IPS DF 4.7 (cell line): ENCODE measurements at regions not wholly inside any gene's neighbourhood (a gene's known extent, or its start where the extent isn't known, plus 50 kb on each side); places are given as distances from the start of the nearest gene placed in this dataset.
"Not testable (repeated sequence)": the region's sequence is repeated elsewhere in the genome, so short reads cannot be mapped to it uniquely, and the experiment has no call there.

Experiments
- DNase-seq: peaks from one replicate; pipeline ENCODE4 v3.0.0-alpha.2; 2013; ENCODE audit warnings: low spot score; ENCODE audit errors: extremely low read depth

DNA sequence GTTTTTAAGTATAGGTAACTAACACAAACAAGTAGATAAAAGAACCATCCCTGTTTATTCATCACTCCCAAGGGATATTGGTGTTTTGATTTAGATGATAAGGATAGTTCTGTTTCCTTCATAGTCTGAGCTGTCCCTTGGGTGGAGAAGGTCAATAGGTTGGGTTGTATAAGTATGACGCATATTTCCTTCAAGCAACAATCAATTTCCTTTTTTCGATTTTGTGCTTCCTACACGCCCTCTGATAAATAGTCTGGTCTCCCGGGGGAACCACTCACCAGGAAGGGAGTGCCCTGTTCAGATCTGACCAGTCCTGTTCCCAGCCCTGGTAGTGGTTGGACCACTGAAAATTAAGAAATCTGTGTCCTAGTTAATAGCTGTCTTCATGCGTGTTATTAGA lies 378.8 kb upstream of the FAR2 start:
- no peak for DNase-seq

DNA sequence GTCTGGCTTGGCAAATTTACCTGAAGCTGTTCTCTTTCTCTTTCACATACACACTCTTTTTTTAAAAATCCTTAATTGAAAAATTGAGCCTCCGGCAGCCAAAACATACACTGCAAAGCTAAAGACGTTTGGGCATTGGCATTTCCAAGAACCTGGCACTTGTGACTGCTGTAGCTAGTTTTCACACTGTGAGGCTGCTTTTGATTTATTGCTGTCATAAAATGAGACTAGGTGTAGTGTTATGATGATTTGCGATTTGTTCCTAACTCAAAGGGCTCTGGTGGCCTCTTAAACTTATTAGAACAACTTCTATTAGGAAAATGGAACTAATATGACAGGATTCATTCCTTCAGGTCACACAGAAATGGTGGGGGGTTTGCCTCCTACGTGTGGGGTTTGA lies 377.1 kb upstream of the FAR2 start:
- DNase-seq = no peak

DNA sequence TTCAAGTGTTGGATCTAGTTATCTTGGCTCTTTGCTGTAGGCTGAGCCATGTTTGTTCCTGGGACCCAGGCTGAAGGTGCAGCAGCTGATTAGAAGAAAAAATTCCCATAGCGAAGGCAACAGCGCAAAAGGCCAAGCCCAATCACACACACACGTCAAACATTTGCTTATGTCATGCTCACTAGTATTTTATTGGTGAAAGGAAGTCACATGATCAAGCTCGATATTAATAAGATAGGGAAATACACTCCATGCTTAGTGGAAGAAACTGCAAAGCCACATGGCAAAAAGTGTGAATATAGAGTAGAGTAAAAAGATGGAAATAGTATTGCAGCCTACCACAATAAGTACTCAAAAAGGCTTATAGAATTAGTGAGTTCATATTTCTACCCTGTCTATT lies 373.5 kb upstream of the FAR2 start:
- DNase-seq = no peak

DNA sequence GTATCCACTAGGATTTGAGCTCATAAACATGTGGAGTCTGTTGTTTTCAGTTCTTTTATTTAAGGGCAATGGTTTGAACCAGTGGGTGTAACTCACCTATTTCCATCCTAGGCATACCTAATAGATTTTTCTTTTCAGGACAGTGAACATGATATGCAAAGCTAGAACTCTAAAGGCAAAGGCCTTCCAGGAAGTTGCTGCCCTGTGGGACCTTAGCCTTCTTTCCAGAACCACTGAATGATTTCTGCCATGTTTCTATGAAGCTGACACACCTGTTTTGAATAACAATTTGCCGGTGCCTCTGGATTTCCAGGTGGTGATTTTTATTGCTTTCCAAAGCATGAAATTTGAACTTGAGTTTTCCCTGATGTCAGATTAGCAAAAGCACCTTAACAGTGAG lies 372.9 kb upstream of the FAR2 start:
- DNase-seq = no peak

DNA sequence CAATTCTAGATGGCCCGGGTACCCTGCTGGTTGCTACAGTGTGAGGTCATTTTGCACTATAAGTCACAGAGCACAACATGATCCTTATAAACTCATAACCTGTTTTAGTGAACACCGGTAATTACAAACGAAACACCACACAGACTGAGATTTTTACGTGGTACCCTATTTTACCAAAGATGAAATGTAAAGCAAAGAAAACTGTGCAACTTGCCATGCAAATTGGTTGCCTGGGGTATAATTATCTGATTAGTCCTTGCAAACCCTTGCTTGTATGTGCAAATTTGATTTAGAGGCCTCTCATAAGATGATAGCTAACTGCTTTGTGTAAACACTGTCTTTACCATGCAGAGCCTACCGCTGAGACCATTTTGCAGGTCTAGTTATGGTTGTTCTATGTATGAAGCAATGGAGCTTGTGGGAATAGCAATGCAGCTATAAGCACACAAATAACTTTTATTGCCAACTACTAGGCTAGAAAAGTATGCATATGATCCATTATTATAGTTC lies 372.1 kb upstream of the FAR2 start:
- DNase-seq = no peak

DNA sequence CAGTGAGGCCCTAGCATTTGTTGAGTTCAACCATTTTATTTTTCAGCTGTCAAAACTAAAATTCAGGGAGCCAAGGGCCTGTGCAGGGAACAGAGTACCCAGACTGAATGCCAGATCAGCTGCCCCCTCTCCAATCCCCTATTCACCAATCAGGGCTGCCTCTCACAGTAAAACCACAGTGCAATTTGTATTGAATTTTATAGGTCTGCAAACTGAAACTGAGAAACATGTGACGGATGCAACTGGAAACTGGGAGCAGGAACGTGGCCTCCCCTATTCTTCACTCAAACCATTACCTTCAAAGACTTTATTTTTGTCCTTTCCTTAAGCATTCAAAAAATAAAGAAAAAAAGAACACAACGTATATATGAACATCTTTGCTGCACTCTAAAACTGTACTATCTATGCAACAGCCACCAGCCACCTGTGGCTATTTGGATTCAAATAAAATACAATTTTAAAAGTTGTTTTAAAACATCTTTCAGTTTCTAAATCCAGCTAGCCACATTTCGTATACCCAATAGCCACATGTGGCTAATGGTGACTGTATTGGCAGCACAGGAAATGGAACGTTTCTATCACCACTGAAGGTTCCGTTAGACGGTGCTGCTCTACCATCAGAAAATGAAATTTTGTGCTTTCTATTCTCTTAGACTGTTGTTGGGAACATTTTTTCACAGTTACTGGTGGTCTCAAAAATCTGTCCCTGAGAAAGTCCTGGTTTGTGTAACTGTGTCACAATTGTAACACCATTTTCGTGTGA lies 371.3 kb upstream of the FAR2 start:
- no peak for DNase-seq

DNA sequence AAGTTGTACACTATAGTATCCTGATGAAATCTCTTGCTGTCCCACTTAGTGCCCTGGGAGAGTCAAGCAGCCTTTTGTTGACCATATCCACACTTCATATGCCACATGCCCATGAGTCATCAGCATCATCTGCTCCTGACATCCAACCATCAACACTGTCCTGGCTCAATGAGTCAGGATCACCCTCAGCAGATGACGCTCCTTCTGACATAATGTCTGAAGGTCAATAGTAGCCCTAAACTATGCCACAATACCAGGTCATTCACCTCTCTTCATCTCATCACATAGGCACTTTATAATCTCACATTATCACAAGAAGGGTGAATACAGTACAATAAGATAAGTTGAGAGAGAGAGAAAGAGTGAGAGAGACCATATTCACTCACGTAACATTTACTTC lies 369.0 kb upstream of the FAR2 start:
- no peak for DNase-seq

DNA sequence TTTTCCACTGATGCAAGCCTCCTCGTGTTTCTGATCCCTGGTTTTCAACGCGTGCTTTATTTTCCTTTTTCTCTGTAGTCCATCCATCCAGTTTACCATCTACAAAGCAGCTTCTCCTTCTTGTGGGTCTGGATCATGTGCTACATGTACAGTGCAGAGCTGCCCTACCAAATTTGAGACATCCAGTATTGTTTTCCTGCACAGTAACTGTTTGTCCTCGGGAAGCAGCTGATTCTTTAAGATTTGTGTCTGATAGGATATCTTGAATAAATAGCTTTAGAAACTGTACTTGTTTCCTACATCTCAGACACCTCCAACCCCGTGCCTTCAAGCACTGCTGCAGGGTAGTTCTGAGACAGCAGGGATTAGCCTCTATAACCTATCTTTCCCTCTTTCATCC lies 368.1 kb upstream of the FAR2 start:
- DNase-seq = no peak

DNA sequence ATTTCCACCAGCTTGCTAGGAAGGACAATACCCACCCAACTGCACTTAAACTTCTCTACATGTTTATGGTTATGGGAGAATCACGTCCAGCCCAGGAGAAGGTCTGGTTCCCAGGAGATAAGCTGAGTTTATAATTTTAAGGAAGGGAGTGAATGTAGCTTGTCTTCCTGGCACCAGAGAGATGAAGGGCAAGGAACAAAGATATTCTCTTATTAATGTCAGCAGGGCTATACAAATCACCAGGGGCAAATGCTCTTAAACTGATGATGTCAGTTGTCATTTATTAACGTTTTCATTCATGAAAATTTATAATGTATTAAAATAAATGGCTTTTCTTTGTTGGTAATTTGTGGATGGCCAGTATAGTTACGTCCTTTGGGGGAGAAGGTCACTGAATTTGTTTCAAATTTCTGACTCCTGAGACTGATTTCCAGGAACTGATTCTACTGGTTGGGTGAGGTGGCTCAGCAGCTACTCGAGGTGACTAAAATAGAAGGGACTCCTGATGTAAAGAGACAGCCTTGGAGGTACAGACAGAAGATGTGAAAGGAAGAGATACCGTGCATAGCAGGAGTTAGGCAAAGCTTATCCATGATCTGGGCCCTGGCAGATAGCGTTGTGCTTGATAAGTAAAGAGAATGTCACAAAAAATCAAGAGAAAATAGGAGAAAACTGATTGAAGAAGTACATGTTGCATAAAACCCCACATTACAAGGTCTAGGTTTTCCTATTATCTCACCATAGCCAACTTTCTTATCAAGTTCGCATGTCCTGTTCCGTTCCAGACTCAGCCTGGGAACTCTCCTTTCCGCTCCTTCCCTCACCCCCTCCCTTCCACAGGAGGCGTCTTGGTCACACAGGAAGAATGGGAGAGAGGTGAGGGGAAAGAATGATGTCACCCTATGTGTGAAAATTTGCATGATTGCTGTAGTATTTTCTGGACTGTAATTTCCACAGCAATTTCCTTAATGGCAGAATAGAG lies 367.1 kb upstream of the FAR2 start:
- no peak for DNase-seq

DNA sequence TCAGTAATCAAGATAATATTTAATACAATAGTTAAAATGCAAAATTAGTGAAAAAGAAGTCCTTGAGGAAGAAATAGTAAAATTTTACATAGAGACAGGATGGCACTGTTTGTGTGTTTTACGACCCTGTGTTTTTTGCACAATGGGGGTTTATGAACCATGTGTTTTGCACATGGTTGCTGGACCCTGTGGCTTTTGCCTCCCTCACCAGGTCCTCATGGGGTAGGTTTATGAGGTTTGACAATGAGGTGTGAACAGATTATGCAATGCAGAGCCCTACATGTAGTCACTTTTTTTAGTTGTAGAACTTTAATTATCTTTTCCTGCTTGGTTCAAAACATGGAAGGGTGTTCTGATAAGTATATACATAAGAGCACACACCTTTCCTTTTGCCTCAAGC lies 366.3 kb upstream of the FAR2 start:
- no peak for DNase-seq

DNA sequence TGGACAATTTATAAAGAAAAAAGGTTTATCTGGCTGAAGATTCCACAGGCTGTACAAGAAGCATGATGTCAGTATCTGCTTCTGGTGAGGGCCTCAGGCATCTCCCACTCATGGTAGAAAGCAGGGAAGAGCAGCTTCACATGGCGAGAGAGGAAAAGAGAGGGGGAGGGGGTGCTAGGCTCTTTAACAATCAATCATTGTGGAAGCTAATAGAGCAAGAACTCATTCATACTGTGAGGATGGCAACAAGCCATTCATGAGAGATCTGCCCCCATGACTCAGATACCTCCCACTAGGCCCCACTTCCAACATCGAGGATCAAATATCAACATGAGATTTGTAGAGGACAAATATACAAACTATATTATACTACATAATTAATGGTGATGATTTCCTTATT lies 361.9 kb upstream of the FAR2 start:
- DNase-seq = no peak

DNA sequence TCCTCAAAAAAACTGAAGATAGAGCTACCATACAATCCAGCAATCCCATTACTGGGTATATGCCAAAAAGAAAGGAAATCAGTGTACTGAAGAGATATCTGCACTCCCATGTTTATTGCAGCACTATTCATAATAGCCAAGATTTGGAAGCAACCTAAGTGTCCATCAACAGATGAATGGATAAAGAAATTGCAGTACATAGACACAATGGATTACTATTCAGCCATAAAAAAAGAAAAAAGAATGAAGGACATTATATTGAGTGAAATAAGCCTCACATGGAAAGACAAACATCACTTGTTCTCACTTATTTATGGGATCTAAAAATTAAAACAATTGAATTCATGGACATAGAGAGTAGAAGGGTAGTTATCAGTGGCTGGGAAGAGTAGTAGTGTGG lies 360.8 kb upstream of the FAR2 start:
- DNase-seq = not testable (repeated sequence)

DNA sequence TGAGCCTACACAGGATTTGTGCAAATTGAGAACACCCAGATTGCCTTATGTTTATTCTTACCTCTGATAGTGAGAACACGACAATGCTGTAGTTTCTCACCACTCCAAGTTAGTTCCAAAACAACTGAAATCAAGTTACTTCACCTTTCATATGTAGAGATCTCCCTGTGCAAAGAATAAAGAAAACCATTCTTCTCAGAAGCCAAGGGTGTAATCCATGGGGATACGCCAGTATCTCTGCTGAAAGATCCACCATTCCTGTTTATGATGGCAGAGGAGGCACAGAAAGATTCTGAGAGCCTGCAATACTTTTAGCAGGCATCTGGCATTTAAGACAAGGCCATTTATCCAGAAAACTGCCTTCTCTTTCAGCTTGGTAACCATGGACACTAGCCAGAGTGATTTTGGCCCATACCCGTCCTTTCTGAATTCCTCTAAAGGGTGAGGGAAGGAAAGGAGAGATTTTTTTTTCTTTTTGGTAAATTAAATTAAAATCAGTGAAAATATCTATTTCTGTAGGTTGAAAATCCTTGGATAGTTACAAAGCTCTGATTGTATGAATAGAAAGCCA lies 355.4 kb upstream of the FAR2 start:
- DNase-seq = no peak

DNA sequence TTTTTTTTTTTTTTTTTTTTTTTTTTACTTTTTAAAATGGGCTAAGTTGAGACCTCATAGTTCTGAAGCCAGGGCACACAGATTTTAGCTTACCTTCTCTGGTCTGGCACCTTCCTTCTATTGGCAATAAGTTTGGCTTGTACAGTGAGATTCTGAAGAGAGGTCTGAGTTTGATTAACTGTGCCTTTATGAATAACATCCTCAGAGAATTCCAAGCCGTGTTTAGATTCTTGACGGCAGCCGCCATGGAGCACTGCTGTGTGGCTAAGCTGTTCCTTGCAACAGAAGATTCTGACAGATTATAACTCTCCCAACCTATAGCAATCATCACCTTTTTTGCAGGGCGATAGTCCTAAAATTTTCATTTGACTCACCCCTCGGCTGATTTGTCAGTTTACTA lies 354.9 kb upstream of the FAR2 start:
- no peak for DNase-seq

DNA sequence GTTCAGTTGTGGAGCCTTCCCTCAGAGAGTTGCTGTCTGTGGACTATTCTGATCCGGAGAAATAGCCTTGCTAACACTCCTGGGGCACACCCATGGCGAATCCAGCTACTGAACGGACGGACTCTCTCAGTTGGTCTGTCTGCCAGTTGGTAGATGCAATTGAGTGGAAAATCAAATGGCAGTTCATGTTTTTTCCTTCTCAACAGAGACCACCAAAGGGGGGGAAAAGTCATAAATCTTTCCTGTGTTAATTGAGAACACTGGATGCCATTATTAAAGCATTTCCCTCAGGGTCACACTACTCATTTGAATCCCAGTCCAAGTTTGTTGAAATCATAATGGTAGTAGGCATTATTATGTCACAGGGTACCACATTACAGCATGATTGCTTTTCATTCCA lies 354.3 kb upstream of the FAR2 start:
- DNase-seq = no peak

DNA sequence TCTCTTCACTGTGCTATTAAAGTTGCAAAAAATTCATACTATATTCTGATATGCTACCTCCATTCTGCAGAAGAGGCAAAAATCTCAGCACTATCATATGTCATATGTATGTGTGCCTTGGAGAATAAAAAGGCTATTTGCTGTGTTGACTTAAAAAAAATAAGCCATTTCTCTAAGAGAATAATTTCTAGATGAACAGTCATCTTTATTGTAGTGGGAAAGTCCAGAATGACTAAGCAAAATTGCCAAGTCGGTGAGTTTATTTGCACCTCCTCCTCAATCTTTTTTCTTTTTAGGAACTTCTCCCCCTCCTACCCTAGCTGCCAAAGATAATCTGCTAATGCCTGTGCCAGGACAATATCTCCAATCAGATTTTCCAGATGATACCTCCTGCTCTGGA lies 353.8 kb upstream of the FAR2 start:
- DNase-seq = no peak

DNA sequence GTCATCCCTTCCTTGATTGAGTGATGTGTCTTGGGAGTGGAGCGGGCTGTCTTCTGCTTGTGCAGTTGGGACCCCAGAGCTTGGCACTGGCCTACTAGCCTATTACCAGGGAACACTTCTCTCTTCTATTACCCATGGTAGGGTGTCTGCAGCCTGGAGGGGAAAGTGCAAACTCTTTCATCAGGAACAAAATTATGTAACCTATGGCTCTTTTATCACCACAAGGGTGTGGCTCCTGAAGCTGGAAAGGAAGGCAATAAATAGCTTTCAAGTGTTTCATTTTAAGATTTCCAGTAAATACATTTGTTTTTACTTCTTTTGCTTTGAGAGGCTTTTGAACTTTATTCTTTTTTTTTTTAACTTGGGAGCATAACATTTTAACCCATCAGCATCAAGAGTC lies 349.7 kb upstream of the FAR2 start:
- no peak for DNase-seq

DNA sequence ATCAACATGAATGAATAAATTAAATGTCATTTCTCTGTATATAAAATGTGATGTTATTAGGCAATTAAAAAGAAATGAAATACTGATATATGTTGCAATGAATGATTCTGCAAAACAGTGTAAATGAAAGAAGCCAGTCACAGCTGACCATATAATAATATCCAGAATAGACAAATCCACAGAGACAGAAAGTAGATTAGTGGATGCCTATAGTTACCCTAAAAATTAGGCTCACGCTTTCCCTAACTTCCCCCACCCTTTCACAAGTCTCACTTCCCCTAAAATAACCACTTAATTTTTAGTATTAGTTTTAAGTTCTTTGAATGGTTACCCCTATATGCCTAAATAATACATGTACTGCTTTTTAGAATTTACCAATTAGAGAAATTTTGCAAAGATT lies 348.9 kb upstream of the FAR2 start:
- DNase-seq = no peak

DNA sequence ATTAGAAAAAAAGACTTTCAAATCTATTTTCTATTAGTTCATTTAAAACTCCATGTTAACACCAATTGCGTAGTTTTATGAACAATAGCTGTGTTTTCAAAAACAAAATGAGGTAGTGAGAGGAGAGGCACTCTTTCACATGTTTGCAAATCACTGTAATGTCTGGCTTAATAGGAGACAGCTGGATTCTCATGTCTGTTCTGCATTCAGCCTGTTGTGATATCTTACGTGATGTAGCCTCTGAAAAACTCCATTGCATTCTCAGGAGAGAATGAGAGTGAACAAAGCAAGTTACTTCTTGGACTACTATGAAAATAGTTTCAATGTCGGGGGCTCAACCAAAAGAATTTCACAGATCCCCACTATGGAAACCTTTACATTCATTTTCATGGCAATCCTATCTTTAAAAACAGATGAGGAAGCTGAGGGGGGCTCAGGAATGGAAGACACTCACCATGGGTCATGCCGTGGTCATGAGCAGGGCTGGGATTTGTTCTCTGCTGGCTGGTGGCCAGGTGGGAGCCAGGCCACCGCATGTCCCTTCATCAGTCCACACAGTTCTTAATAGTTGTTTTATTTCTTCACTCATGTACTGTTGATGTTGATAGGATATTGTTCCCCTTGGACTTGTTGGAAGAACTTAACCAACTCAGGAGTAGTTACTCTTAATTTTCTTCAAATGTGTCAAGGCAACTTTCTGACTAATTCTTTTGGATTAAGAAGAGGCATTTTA lies 346.2 kb upstream of the FAR2 start:
- DNase-seq = no peak

DNA sequence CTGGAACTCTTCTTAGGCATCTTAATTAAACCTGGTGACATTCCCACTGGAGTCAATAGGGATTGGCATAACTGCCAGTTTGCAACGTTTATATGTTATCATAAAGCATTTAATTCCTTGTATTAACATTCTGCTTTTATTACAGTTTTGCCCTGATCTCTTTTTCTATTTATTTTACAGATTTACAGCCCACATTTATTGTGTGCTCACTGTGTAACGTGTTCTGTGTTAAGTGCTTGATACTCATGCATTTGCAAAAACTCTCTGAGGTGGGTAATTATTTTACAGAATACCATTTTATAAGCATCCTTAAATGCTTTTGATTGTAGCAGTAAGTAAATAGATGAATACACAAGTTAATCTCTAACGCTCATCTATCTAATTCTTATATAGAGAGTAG lies 341.5 kb upstream of the FAR2 start:
- no peak for DNase-seq

DNA sequence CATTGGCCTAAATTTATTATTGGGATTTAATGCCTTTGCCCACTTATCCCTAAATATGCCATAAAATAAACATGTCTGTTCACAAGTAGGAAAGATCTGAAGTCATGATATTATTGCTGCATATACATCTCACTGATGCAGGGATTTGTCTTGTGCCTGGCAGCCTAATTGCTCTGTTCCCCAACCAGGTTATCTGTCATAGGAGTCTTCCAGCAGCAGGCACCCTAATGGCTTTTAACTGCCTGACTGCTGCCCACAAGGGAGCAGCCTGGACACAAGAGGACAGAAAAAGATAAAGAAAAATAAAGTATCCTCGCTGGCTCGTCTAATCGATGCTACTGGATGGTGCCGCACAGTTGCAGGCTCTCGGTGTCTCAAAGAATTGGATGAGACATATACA lies 337.6 kb upstream of the FAR2 start:
- DNase-seq = no peak

DNA sequence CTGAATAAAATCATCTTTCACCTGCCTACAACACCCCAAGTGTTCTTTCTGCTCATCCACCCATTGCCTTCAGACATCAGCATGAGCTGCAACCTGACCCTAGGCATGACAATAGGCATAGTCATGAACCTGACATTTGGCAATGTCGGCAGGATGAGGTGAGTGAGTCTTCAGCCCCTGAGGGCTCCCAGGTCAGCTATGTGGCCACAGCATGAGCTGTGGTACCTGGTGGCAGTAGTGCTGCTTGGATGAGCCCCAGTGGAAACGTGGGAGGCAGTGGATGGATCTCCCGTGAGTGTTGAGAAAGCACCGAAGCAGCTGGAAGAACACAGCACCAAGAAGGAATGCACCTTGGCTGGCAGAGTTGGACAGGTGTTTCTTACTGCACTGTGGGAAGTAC lies 334.8 kb upstream of the FAR2 start:
- no peak for DNase-seq
